ENCODE measurements at regions not wholly inside any gene's neighbourhood (a gene's known extent, or its start where the extent isn't known, plus 50 kb on each side); places are given as distances from the start of the nearest gene placed in this dataset.
"Not testable (repeated sequence)": the region's sequence is repeated elsewhere in the genome, so short reads cannot be mapped to it uniquely, and the experiment has no call there.

DNA sequence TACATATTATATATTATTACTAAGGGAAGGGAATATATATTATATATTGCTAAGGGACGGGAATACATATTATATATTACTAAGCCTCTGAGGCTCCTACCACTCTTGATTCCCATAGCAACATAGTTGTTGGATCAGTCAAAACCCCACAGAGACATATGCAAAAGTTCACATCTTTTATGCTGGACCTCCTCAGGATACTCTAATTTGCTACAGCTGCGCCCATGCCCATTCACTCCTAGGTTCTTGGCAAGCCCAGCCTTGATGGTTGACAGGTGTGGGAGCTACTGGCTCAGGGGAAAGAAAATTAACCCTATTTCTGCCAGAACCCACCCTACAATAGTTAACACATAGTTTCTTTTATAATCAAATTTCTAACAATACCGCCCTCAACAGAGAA, 752.2 kb downstream of the TTLL7 start:
- not testable (repeated sequence) for H3K4me3 ChIP-seq (ENCODE audit: low read depth, low read length); DNase-seq (ENCODE audit: low read depth)

DNA sequence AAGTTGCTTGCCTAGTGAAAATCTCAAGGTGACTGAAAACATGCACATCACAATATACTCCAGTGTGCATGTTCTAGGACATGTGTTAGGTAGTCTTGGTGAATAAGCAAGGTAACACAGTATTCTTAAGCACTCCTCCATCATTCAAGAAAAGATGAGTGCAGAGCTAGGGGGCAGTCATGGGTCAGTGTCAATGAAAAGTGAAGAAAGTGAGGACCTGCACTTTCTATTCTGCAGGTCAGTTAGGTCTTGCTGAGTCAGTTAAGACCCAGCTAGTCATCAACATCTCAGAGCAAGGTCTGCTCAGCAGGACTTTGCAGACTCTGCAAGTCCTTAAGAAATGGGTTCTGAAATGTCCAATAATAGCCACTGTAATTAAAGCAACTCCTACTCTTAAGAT, 754.1 kb downstream of the TTLL7 start:
- TF ChIP-seq CTCF (conservative IDR thresholded peaks at IDR 0.05; ENCODE audit: low read depth, low read length) = peak; percentile 21
- not testable (repeated sequence) for H3K4me3 ChIP-seq (ENCODE audit: low read depth, low read length); DNase-seq (ENCODE audit: low read depth)

GRCh38 chr1:83239568-83239967, 759.4 kb downstream of the TTLL7 start:
- not testable (repeated sequence) for H3K4me3 ChIP-seq (ENCODE audit: low read depth, low read length); DNase-seq (ENCODE audit: low read depth)

DNA sequence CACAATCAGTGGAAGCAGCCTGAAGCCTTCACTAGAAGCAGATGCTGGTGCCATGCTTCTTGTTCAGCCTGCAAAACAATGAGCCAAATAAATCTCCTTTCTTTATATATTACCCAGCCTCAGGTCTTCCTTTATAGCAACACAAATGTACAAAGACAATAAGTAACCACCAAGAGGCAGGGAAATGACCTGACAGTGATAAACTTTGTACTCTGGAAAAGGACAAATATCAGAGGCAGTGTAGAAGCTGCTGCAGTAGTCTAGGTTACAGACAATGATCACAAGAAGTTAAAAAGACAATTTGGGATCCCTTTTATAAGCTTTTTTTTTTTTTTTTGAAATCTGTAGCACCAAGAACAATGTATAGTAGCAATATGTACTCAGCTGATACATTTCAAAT, 760.3 kb downstream of the TTLL7 start:
- not testable (repeated sequence) for H3K4me3 ChIP-seq (ENCODE audit: low read depth, low read length); DNase-seq (ENCODE audit: low read depth)

GRCh38 chr1:83219788-83220187, 779.1 kb downstream of the TTLL7 start:
- DNase-seq (ENCODE audit: low read depth); H3K4me3 ChIP-seq (ENCODE audit: low read depth, low read length): not testable (repeated sequence)

GRCh38 chr1:83218036-83218716, 780.8 kb downstream of the TTLL7 start:
- DNase-seq (ENCODE audit: low read depth); H3K4me3 ChIP-seq (ENCODE audit: low read depth, low read length): not testable (repeated sequence)

DNA sequence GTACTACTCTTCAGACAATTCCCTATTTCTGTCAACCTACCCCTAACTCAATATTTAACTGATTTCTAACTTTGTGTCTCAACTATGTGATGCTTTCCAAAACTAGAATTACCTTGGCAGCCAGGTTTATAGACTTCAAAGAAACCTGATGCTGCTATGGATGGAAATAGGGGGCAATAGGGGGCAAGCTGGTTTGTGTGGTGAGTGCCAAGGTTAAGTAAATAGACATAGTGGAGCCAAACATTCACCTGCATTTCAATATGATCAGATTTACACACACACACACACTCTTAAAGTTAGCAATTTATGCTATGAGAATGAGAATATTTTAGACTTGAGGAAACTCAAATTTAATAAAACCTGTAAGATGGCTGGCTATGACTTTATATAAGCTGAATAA, 784.6 kb downstream of the TTLL7 start:
- H3K4me3 ChIP-seq (ENCODE audit: low read depth, low read length); DNase-seq (ENCODE audit: low read depth): not testable (repeated sequence)

DNA sequence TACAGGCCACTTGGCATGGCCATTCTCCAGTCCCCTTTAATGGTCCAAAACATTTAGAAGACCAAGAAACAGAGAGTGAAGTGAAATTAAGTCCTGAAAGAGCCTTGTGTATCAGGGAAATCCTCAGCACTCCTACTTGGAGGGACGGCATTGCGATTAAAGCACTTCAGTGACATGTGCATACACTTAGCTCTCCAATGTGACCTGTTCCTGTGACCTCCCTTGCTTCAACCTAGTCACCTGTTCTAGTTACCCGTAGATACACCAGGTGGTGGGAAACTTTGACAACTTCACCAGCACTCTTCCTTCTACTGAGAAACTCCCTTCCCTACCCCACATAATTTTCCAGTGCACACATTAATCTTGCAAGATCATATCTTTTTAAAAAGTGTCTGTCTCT, 785.3 kb downstream of the TTLL7 start:
- H3K4me3 ChIP-seq (ENCODE audit: low read depth, low read length); DNase-seq (ENCODE audit: low read depth): not testable (repeated sequence)

DNA sequence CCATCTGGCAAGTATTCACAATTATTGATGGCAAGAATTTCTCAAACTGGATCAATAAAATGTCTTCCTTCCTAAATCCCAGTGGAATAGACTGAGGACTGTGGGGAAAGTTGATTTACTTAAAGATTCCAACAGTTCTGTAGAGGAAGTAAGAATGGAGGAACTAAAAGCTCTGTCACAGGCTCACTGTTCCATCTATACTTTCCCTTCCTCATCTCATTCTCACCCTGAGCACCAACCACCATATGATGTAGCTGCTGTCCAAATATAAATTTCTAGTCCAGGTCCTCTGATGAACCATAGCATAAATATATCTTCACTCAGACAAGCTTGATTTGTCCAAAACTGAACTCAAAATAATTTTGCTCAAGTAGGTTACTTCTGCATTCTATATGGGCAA, 786.9 kb downstream of the TTLL7 start:
- DNase-seq (ENCODE audit: low read depth); H3K4me3 ChIP-seq (ENCODE audit: low read depth, low read length): not testable (repeated sequence)

- DNase-seq (ENCODE audit: low read depth); H3K4me3 ChIP-seq (ENCODE audit: low read depth, low read length): not testable (repeated sequence)
These were observed 790.4 kb downstream of the TTLL7 start for GRCh38 chr1:83208540-83208939.

- not testable (repeated sequence) for H3K4me3 ChIP-seq (ENCODE audit: low read depth, low read length); DNase-seq (ENCODE audit: low read depth)
These were observed 804.3 kb downstream of the TTLL7 start for GRCh38 chr1:83194610-83195009.

DNA sequence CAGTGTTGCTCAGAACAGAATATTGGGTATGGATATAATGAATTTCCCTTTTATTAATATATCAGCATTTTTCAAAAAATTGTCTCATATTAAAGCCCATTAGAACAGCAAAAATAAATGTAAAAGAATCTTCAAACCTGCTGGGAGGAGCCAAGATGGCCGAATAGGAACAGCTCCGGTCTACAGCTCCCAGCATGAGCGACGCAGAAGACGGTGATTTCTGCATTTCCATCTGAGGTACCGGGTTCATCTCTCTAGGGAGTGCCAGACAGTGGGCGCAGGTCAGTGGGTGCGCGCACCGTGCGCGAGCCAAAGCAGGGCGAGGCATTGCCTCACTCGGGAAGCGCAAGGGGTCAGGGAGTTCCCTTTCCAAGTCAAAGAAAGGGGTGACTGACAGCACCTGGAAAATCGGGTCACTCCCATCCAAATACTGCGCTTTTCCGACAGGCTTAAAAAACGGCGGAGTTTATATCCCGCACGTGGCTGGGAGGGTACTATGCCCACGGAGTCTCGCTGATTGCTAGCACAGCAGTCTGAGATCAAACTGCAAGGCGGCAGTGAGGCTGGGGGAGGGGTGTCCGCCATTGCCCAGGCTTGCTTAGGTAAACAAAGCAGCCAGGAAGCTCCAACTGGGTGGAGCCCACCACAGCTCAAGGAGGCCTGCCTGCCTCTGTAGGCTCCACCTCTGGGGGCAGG, 816.8 kb downstream of the TTLL7 start:
- not testable (repeated sequence) for DNase-seq (ENCODE audit: low read depth)

GRCh38 chr1:83180621-83181020, 818.3 kb downstream of the TTLL7 start:
- not testable (repeated sequence) for DNase-seq (ENCODE audit: low read depth); H3K4me3 ChIP-seq (ENCODE audit: low read depth, low read length)

More for the DNA sequence above, 816.8 kb downstream of the TTLL7 start:
- not testable (repeated sequence) for H3K4me3 ChIP-seq (ENCODE audit: low read depth, low read length)

GRCh38 chr1:83167634-83168033, 831.3 kb downstream of the TTLL7 start:
- H3K4me3 ChIP-seq (ENCODE audit: low read depth, low read length); DNase-seq (ENCODE audit: low read depth): not testable (repeated sequence)

- H3K4me3 ChIP-seq (ENCODE audit: low read depth, low read length); DNase-seq (ENCODE audit: low read depth): not testable (repeated sequence)
These were observed 835.0 kb downstream of the TTLL7 start for GRCh38 chr1:83163879-83164475.

DNA sequence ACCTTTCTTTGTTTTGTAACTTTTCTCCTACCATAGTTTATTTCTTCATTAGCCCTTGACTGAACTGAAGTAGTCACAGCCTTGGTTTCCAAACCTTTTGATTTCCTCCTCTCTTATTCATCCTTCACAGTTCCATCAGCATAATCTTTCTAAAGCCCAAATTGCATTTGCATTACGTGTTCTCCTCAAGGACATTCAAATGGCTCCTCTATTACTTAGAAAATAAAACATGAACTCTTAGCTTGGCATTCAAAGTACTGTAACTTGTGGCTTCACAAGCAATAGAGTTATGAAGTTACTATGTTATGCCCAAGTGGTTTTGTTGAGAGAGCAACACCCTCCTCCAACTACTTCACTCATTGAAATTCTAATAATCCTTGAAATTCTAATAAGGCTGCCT, 840.0 kb downstream of the TTLL7 start:
- not testable (repeated sequence) for H3K4me3 ChIP-seq (ENCODE audit: low read depth, low read length); DNase-seq (ENCODE audit: low read depth)

- DNase-seq (ENCODE audit: low read depth); H3K4me3 ChIP-seq (ENCODE audit: low read depth, low read length): not testable (repeated sequence)
These were observed 844.6 kb downstream of the TTLL7 start for GRCh38 chr1:83154306-83154705.

- not testable (repeated sequence) for DNase-seq (ENCODE audit: low read depth); H3K4me3 ChIP-seq (ENCODE audit: low read depth, low read length)
These were observed 847.6 kb downstream of the TTLL7 start for GRCh38 chr1:83151167-83151898.

Data from epithelial cell of proximal tubule (primary cell).